HG03432 (cell line): ENCODE measurements at regions not wholly inside any gene's neighbourhood (a gene's known extent, or its start where the extent isn't known, plus 50 kb on each side); places are given as distances from the start of the nearest gene placed in this dataset.
"Not testable (repeated sequence)": the region's sequence is repeated elsewhere in the genome, so short reads cannot be mapped to it uniquely, and the experiment has no call there.

Source experiments
- ATAC-seq: cut with Tn5 transposase; IDR thresholded peaks from one replicate; pipeline ENCODE4 v1.9.1; 2021; ENCODE audit warnings: mild to moderate bottlenecking, moderate library complexity; ENCODE audit not compliant: unreplicated experiment

DNA sequence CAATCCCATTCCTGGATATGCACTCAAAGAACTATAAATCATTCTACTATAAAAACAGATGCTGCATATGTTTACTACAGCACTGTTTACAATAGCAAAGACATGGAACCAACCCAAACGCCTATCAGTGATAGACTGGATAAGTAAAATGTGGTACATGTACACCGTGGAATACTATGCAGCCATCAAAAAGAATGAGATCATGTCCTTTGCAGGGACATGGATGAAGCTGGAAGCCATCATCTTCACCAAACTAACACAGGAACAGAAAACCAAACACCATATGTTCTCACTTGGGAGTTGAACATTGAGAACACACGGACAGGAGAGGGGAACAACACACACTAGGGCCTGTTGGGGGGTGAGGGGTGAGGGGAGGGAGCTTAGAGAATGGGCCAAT, 274.9 kb upstream of the KIAA1217 start:
- not testable (repeated sequence) for ATAC-seq

DNA sequence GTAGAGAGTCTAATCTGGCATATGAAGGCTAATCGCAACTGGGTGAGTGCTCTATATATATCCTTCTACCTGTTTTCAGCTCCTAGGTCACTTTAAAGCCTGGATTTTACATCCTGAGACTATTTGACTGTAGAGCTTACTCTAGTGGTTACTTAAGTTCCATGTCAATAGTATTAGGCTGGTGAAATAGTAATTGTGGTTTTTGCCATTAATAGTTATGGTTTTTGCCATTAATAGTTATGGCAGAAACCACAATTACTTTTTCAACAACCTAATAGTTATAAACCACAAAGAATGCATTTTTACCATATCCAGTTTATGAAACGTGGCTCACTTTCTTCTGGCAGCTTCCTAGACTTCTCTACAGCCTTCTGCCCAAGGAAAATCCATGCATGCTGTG, 263.1 kb upstream of the KIAA1217 start:
- ATAC-seq: no peak

DNA sequence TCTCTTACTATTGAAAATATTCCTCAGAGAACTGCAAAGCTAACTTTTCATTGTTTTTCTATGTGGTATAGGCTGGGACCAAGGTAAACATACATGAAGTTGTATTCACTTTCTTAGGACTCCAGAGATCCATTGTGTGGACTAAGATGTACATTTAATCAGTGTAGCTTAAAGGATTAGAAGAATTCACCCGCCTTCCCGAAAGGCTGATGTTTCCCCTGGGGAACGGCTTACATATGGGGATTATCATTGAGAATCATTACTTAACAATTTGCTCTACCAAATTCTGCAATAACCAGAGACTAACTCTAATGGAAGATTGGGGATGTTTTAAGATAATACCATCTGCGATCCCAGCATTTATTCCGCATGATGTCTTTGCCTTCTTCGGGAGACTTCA, 257.1 kb upstream of the KIAA1217 start:
- ATAC-seq: no peak

DNA sequence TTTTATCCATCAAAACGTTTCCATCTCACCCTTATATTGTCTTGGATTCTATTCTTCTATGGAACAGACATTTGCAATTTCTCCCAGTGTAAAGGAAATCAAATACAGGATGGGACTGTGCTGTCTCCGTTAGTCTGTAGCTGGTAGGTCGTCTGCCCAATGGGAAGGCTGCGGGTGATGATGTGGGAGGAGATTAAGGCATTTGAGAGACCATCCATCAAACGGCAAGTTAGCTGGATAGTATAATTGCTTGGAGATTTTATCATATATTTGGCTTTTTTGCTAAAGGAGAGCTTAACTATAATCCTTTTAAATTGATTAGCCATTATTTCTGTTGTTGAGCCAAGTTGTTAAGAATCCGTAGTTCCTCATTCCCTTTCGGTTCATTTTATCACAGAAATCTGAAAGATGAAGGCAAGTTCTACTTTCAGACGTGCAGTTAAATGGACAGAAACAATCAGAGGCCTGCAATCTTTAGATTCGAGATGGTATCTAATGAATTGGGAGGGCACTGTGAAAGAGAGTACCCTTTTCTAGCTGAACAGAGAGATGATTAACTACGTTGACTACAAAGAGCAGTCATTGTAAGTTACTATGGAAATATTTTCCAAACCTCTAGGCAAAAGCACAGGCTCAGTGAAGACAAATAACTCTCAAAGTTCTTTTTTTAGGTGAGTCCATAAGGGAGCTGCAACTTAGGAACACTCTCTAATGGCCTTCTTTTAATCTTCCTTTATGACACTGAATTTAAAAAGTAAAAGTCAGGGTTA, 253.3 kb upstream of the KIAA1217 start:
- no peak for ATAC-seq

DNA sequence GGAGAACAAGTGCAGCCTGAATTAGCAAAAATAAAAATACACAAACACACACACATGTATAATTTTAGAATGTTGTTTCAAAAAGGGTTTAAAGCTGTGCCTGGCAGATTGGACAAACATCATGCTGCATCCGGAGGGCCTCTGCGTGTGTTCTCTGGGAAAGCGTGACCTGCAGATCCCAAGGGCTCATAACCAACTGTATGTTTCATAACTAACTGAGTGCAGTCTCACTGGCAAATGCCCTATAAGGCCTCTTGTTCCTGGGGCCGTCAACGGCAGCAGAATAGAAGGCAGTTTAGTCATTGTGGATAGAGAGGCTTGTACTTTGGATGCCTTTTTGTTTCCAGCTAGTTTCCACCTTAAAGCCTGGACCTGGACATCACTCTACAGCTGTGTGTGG, 243.8 kb upstream of the KIAA1217 start:
- ATAC-seq: no peak

DNA sequence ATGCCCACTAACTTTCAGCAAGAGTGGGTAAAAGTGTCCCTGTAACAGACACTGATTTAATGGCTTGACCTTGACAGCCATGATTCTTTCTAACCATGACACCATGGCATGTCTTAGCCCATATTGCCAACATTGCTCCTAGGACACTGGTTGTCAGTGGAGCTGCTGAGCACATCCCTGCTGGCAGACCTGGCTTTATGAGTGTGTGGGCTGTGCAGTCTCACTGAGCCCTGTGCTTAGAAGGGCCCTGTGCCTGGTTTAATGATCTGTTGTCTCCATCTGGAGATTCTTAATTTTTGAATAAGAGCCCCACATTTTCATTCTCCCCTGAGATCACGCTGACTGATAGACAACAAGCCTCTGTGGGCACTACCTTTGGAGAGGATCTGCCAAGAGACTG, 243.1 kb upstream of the KIAA1217 start:
- no peak for ATAC-seq

DNA sequence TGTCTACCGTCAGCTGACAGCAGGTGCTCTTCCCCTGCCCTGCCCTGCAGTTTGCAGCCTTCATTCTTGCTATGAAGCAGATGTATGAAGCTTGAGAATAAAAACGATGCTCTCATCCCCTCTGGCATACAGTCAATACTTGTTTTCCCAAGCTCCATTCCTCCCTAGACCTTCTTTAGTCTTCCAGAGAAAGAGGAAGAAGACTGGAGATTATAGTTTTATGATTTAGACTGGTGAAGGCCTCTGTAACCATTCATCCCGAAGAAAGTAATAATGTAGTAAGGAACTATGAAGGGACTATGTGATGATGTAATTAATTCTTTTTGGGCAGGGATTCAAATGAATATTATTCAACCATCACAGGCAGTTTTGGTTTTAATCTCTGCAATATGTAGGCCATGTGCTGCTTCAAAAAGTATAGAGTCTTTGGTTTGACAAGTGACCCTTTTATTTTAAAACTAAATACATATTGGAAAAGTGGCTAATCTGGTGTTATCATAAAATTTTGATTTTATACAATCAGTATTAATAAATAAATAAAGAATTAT, 242.4 kb upstream of the KIAA1217 start:
- ATAC-seq: no peak

DNA sequence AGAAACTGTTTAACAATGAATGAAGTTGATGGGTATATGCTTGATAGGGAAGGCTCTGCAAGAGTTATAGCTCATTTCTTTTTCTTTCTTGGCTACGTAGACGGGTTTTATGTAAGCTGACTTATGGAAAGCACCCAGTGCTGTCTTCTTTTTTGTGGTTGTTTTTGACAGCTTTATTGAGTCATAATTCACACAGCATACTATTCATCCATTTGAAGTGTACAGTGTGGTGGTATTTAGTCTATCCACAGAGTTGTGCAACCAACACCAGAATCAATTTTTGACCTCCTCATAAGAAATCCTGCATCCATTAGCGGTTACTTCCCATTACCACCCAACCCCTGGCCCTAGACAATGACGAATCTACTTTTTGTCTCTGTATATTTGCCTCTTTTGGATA, 240.6 kb upstream of the KIAA1217 start:
- ATAC-seq: no peak

DNA sequence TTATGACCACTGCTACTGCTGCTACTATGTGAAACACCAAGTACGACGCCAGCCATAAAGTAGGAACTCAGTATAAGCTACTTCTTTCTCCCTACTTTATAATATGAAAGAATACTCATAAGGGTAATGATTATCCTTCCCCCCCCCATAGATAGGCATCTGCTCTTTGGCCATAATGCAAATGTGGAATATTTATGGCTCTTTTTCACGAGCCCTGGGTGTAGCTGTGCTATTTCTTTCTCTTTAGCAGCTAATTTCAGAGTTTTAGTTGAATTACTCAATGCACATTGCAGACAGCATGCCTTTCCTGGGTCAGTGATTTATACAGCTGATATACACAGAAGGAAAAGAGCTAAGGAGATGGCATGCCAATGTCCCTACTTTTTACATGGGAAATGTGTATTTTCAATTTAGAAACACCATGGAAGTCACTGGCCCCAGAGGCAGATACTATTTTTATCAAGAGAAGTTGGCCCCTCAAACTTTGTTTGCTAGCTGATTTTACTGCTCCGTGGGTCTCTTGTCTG, 234.1 kb upstream of the KIAA1217 start:
- no peak for ATAC-seq

DNA sequence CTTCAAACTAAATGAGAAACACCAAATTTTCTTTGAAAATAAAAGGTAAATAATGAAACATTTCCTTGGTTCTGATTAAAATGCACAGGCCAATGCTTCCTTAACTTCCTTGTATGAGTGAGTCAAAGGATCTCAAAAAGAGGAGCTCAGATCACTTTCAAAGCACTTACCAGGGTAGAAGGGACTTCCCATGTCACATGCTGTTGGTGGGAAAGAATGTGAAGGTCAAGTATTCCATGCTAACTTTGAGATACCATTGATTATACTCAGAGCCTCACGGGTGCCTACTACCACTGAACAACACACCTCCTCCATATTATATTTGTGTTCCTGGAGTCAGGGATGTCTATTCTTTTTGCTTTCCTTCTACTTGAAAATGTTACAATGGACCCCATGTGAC, 233.5 kb upstream of the KIAA1217 start:
- ATAC-seq: no peak

DNA sequence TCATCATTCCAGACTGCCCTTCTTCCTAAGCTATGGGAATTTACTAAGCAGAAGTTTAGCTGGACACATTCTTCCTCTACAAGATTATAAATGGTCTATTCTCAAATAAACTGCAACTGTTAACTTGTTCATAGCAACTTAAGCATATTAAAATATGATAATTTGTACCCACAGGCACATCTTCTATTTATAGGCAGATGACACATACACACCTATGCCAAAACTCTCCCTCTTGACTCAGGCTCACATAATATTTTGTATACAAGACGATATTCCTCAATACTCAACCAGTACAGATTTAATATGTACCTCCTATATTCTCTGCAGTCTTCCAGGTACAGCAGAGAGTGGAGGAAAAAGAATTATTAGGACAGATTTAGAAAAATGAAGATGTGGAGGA, 232.7 kb upstream of the KIAA1217 start:
- ATAC-seq: no peak

DNA sequence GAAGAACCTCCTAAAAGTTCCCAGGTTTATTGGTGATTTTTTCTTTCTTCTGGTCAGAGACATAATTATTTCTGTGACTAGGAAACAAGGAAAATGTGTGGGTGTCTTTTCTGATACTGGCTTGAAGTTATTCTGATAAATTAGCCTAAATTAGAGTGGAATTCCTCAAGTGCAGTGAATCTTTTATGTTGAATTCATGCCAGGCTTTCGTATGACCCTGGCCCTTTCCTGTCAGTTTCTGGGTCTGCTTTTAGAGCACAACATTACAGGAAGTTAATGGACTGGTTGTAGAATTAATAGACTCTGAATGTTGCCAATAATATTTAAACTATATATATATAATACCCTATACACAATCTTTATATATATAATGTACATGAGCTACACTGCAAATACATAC, 230.6 kb upstream of the KIAA1217 start:
- no peak for ATAC-seq

DNA sequence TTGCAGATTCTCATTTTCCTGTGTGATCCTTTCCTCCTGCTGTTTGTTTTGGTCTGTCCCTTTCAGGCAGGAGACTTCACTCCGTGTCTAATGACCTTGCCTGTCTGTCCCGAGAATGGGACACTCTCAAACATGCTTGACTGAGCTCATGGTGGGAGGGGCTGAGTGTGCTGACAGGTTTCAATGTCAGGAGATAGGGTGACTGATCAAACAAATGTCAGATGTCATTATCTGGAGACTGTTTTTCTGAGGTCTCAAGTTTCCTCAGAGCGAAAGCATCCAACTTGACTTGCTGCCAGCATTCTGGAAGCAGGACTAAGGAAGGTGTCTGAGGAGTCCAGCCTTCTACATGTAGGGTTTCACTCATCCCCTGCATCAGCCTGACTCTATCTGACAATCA, 228.8 kb upstream of the KIAA1217 start:
- ATAC-seq: no peak

DNA sequence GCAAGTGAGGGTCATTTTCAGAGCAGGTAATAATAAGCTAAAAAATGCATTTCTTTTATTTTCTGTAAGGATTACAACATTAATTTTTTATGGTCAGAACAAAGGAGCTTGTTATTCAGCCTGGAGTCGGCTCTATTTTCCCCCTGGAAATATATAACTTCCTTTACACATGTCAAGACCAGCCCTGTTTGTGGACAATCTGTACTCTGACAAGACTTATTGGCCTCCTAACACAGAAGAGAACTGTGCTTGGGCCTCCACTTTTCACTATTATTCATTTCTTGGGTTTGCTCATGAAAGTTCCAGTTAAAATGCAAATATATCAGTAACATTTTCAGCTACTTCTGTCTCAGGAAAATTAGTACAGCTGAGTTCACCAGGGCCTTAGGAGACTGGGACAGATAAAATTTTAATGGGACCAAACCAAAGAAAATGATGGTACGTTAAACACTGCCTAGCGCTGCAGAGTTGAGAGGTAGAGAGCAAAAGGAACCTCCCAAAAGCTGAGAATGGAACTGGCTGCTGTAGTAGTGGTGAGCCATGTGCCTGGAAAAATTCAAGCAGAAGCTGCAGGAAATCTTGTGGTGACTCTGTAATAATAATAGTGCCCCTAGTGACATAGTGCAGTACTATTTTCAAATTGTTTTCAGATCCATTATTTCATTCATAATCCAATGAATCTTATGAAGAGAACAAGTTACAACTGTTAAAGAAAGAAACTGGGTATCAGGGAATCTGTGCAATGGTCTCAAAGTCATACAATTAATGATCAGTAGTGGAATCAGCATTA, 227.2 kb upstream of the KIAA1217 start:
- ATAC-seq: no peak

DNA sequence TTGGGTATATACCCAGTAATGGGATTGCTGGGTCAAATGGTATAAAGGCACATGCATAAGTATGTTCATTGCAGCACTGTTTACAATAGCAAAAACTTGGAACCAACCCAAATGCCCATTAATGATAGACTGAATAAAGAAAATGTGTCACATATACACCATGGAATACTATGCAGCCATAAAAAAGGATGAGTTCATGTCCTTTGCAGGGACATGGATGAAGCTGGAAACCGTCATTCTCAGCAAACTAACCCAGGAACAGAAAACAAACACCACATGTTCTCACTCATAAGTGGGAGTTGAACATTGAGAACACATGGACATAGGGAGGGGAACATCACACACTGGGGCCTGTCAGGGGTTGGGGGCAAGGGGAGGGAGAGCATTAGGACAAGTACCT, 224.5 kb upstream of the KIAA1217 start:
- not testable (repeated sequence) for ATAC-seq

DNA sequence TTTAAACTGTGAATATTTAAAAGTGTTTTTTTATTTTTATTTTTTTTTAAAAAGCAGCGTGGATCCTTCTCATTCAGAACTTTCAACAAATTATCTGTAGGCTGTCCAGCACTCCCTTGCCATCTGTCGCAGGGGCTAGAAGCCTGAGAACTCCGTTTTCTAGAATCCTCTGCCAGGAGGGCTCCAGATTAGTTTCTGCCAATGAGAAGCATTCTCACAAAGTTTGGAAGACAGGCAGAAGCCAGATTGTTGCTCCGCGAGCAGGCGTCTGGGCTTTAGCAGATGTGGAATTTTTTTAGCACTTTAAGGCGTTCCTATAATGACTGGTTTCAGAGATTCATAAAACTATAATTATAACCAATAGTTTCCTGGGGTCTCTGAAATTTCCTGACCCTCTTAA, 220.9 kb upstream of the KIAA1217 start:
- no peak for ATAC-seq

DNA sequence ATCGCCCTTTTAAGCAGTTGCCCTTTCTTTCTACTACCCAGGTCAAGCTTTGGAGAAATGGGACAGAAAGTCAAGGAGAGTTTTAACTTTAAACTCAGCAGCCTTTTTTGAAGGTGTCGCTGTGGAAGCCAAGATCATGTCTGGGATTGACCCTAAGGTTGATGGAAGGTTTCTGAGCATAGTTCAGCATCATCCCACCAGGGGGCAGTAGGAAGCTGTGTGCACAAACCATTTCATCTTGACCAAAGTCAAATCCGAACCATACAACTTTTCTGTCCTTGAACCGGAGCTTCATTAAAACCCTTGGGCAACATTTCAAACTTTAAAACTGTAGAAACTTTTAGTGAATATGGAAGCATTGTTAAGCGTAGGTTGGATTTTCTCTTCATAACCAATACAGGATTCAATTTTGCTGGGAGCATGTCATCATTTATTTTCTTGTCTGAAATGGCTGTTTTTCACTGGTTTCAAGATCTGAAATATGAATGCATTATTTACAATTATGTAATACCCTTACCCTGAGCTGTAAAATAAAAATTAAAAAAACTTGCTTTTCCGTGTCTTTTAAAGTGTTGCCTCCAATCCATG, 214.4 kb upstream of the KIAA1217 start:
- ATAC-seq: peak; percentile 75

DNA sequence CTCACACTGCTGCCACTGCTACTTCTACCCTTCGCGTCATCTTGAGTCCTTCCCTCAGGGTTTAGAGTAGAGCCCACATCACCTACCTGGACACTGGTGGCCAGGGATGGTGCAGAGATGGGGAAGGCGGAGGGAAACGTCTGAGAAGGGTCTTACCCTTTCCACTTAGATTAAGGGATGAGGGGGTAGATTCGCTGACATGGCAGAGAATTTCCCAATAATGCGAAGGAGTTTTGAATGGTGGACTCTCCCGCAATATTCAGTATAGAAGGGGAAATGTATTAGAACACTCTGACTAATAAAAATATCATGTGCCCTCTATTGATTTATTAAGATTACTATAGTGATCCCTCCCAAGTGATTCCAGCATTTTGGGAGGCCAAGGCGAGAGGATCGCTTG, 209.5 kb upstream of the KIAA1217 start:
- no peak for ATAC-seq

DNA sequence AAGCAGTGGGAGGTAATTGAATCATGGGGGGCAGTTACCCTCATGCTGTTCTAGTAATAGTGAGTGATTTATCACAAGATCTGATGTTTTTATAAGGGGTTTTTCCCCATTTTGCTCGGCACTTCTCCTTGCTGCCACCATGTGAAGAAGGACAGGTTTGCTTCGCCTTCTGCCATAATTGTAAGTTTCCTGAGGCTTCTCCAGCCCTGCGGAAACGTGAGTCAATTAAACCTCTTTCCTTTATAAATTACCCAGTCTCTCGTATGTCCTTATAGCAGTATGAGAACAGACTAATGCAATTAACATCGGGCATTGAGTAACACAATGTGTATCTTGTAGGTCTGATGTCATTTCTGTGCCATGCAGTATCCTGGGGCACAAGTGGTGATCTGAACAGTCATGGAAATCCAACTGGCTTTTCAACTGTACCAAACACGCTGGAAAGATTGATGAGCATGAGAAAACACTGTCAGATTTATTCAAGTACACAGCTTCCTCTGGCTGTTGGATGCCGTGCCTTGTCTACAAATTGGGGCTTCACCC, 208.6 kb upstream of the KIAA1217 start:
- no peak for ATAC-seq

DNA sequence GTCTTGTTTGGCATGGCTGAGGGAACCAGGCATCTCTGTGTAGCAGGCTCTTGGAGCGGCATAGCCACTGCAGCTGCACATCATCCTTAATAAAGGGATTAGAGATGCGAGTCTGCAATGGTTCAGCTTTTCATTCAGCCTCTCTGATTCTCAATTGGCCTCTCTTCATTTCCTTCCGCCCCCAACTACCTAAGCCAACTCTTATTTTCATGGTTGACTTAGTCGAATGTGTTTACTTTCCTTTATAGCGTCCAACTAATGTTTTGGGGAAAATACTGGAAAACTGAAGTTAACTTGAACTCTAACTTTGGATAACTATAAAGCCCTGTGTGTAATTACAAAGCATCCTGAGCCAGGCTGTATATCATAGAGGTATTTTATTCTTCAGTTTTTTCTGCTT, 202.2 kb upstream of the KIAA1217 start:
- no peak for ATAC-seq

DNA sequence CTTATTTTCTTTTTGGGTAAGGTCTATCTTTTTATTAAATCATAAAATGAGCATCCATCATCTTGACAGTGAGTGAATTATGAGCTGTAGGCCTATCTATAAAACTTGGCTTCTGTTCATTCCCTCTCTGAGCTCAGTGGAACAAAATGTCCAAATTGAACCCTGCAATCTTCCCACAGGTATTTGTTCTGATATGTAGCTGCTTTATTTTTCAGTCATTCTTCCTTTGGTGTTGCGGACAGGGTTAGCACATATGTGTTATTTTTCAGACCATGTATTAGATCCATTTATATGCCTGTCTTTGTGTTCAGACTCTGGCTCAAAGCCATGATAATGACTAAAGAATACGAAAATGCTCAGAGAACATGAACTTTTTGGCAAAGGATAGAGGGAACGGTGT, 201.6 kb upstream of the KIAA1217 start:
- ATAC-seq: no peak
